Ovary (tissue), 3 donors: ENCODE measurements at regions not wholly inside any gene's neighbourhood (a gene's known extent, or its start where the extent isn't known, plus 50 kb on each side); places are given as distances from the start of the nearest gene placed in this dataset.

Source experiments
- POLR2A ChIP-seq: fragments of 450-650 bp; IDR thresholded peaks from one replicate; pipeline ENCODE4 v1.6.1; 2017; ENCODE audit warnings: antibody characterized with exemption, mild to moderate bottlenecking, moderate library complexity
- TF ChIP-seq, protein P1 (sequence below), 3 donors: fragments of 450-650 bp in 2 of 3; fragments of 200-600 bp in 1 of 3; IDR thresholded peaks; one replicate each; pipeline versions ENCODE4 v1.5.1 to v1.8.0; 2016 to 2022; ENCODE audit warnings: antibody characterized with exemption in 3 of 3, mild to moderate bottlenecking in 1 of 3
- donor health status: DM: no; HTN: no; CAD: no.

DNA sequence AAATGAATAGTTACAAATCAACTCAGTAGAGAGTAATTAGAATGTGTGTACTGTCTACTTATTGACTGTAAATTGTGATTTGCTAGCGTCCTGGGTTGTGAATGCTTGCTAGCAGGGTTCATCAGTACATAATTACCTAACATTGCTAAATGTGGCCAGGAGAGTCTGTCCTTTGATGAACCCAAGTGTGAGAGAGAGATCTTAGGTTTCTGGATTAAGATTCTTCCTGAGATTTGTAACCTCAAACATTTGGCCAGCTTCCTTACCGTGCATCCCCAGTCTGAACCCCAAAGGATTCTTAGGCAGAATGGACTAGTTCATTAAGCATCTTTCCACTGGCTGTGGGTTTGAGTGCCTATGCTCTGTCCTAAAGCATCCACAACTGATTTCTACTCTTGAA, 84.0 kb upstream of the ITPRID2 start:
- TF ChIP-seq, protein P1, sequence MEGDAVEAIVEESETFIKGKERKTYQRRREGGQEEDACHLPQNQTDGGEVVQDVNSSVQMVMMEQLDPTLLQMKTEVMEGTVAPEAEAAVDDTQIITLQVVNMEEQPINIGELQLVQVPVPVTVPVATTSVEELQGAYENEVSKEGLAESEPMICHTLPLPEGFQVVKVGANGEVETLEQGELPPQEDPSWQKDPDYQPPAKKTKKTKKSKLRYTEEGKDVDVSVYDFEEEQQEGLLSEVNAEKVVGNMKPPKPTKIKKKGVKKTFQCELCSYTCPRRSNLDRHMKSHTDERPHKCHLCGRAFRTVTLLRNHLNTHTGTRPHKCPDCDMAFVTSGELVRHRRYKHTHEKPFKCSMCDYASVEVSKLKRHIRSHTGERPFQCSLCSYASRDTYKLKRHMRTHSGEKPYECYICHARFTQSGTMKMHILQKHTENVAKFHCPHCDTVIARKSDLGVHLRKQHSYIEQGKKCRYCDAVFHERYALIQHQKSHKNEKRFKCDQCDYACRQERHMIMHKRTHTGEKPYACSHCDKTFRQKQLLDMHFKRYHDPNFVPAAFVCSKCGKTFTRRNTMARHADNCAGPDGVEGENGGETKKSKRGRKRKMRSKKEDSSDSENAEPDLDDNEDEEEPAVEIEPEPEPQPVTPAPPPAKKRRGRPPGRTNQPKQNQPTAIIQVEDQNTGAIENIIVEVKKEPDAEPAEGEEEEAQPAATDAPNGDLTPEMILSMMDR (IDR thresholded peaks at IDR 0.05): no peak
- TF ChIP-seq POLR2A: no peak
